GM18526 (cell line): ENCODE measurements at regions not wholly inside any gene's neighbourhood (a gene's known extent, or its start where the extent isn't known, plus 50 kb on each side); places are given as distances from the start of the nearest gene placed in this dataset.

ENCODE experiments used
- POLR2A ChIP-seq: IDR thresholded peaks from 3 replicates; pipeline ENCODE4 v1.6.1; 2011; ENCODE audit not compliant: insufficient read length; ENCODE audit errors: extremely low read depth

GRCh38 chr3:158882445-158882844 is 80.6 kb downstream of the MFSD1 start:
- TF ChIP-seq POLR2A = no peak

- TF ChIP-seq POLR2A = no peak
Measured at GRCh38 chr3:158896729-158897128, 94.9 kb downstream of the MFSD1 start.

GRCh38 chr3:158906749-158907148 is 104.9 kb downstream of the MFSD1 start:
- TF ChIP-seq POLR2A = no peak

- TF ChIP-seq POLR2A = no peak
Measured at GRCh38 chr3:158908187-158908734, 106.4 kb downstream of the MFSD1 start.

- TF ChIP-seq POLR2A = no peak
Measured at GRCh38 chr3:158909870-158910269, 108.0 kb downstream of the MFSD1 start.

- no peak for TF ChIP-seq POLR2A
Measured at GRCh38 chr3:158911586-158911985, 109.7 kb downstream of the MFSD1 start.

GRCh38 chr3:158912188-158912587 is 110.3 kb downstream of the MFSD1 start:
- TF ChIP-seq POLR2A = no peak

- no peak for TF ChIP-seq POLR2A
Measured at GRCh38 chr3:158912621-158913020, 110.8 kb downstream of the MFSD1 start.

GRCh38 chr3:158916111-158916510 is 114.3 kb downstream of the MFSD1 start:
- no peak for TF ChIP-seq POLR2A

- no peak for TF ChIP-seq POLR2A
Measured at GRCh38 chr3:158918008-158918407, 116.2 kb downstream of the MFSD1 start.

GRCh38 chr3:158918451-158918850 is 116.6 kb downstream of the MFSD1 start:
- no peak for TF ChIP-seq POLR2A

- no peak for TF ChIP-seq POLR2A
Measured at GRCh38 chr3:158920371-158920770, 118.5 kb downstream of the MFSD1 start.

GRCh38 chr3:158925021-158925420 is 123.2 kb downstream of the MFSD1 start:
- TF ChIP-seq POLR2A = no peak

GRCh38 chr3:158925828-158926494 is 124.1 kb downstream of the MFSD1 start:
- no peak for TF ChIP-seq POLR2A

- TF ChIP-seq POLR2A = no peak
Measured at GRCh38 chr3:158935846-158936245, 134.0 kb downstream of the MFSD1 start.

- TF ChIP-seq POLR2A = no peak
Measured at GRCh38 chr3:158936530-158937113, 134.8 kb downstream of the MFSD1 start.
